GM21381 (cell line): ENCODE measurements at regions not wholly inside any gene's neighbourhood (a gene's known extent, or its start where the extent isn't known, plus 50 kb on each side); places are given as distances from the start of the nearest gene placed in this dataset.
A peak's percentile ranks its signal among the peaks of the same experiment; 100 is the strongest.

Experiments used
- ATAC-seq: cut with Tn5 transposase; IDR thresholded peaks from one replicate; pipeline ENCODE4 v1.9.1; 2021; ENCODE audit warnings: mild to moderate bottlenecking, moderate library complexity; ENCODE audit not compliant: unreplicated experiment

GRCh38 chr9:89721176-89721700 lies 116.4 kb downstream of the GADD45G start:
- ATAC-seq = no peak

- ATAC-seq = no peak
Observed at GRCh38 chr9:89721971-89722530, 117.2 kb downstream of the GADD45G start.

- no peak for ATAC-seq
Observed at GRCh38 chr9:89722712-89723111, 117.9 kb downstream of the GADD45G start.

- ATAC-seq = no peak
Observed at GRCh38 chr9:89723469-89724100, 118.8 kb downstream of the GADD45G start.

GRCh38 chr9:89724659-89725058 lies 119.8 kb downstream of the GADD45G start:
- ATAC-seq = no peak

GRCh38 chr9:89725271-89725670 lies 120.5 kb downstream of the GADD45G start:
- no peak for ATAC-seq

- no peak for ATAC-seq
Observed at GRCh38 chr9:89729954-89730530, 125.2 kb downstream of the GADD45G start.

- no peak for ATAC-seq
Observed at GRCh38 chr9:89730715-89731114, 125.9 kb downstream of the GADD45G start.

GRCh38 chr9:89731262-89732182 lies 126.7 kb downstream of the GADD45G start:
- no peak for ATAC-seq

- no peak for ATAC-seq
Observed at GRCh38 chr9:89732295-89732938, 127.6 kb downstream of the GADD45G start.

GRCh38 chr9:89732939-89733324 lies 128.1 kb downstream of the GADD45G start:
- ATAC-seq = no peak

GRCh38 chr9:89734600-89735041 lies 129.8 kb downstream of the GADD45G start:
- ATAC-seq = no peak

- no peak for ATAC-seq
Observed at GRCh38 chr9:89738137-89738932, 133.5 kb downstream of the GADD45G start.

GRCh38 chr9:89739511-89739910 lies 134.7 kb downstream of the GADD45G start:
- ATAC-seq = no peak

- no peak for ATAC-seq
Observed at GRCh38 chr9:89739916-89740315, 135.1 kb downstream of the GADD45G start.

- ATAC-seq = no peak
Observed at GRCh38 chr9:89740722-89741121, 135.9 kb downstream of the GADD45G start.

GRCh38 chr9:89742660-89743059 lies 137.8 kb downstream of the GADD45G start:
- ATAC-seq = no peak

GRCh38 chr9:89743216-89743572 lies 138.4 kb downstream of the GADD45G start:
- ATAC-seq = peak; percentile 43

GRCh38 chr9:89743573-89744254 lies 138.9 kb downstream of the GADD45G start:
- peak; percentile 30 for ATAC-seq
